CD14-positive monocyte (primary cell): ENCODE measurements at regions not wholly inside any gene's neighbourhood (a gene's known extent, or its start where the extent isn't known, plus 50 kb on each side); places are given as distances from the start of the nearest gene placed in this dataset.

ENCODE experiments used
- DNase-seq, 3 donors: peaks; one replicate each; pipeline ENCODE4 v3.0.0-alpha.2; 2011 to 2022
- H2AFZ ChIP-seq: 2 replicates; pipeline ENCODE4 v1.6.0; 2012; ENCODE audit warnings: mild to moderate bottlenecking, low read depth, low read length, inconsistent platforms; ENCODE audit not compliant: insufficient read depth, poor library complexity, severe bottlenecking
- H3K27ac ChIP-seq, 2 donors: 1 replicate in 1 of 2; 2 replicates in 1 of 2; pipeline ENCODE4 v1.5.1; 2012 to 2013; ENCODE audit warnings: low read length in 2 of 2, control low read depth in 1 of 2, inconsistent platforms in 1 of 2, low read depth in 1 of 2, mild to moderate bottlenecking in 1 of 2
- H3K27me3 ChIP-seq, 2 donors: one replicate each; pipeline versions ENCODE4 v1.6.0 to v1.6.1; 2011 to 2013; ENCODE audit warnings: low read length in 2 of 2; ENCODE audit not compliant: control insufficient read depth in 2 of 2, insufficient read depth in 2 of 2
- H3K36me3 ChIP-seq, 2 donors: replicated peaks in 1 of 2; 1 replicate in 1 of 2; 2 replicates in 1 of 2; pipeline versions ENCODE4 v1.5.1 to v1.6.1; 2012 to 2013; ENCODE audit warnings: low read length in 2 of 2, control low read depth in 1 of 2, inconsistent platforms in 1 of 2, mild to moderate bottlenecking in 1 of 2; ENCODE audit not compliant: insufficient read depth in 2 of 2, control insufficient read depth in 1 of 2
- H3K4me1 ChIP-seq, 2 donors: 1 replicate in 1 of 2; 2 replicates in 1 of 2; pipeline versions ENCODE4 v1.5.1 to v1.6.1; 2012 to 2013; ENCODE audit warnings: low read length in 2 of 2, control low read depth in 1 of 2, inconsistent platforms in 1 of 2, mild to moderate bottlenecking in 1 of 2, moderate library complexity in 1 of 2; ENCODE audit not compliant: insufficient read depth in 2 of 2, control insufficient read depth in 1 of 2
- H3K4me2 ChIP-seq: replicated peaks from 2 replicates; pipeline ENCODE3; 2012; ENCODE audit warnings: low read length, moderate library complexity, mild to moderate bottlenecking; ENCODE audit not compliant: poor library complexity, severe bottlenecking; ENCODE audit errors: extremely low read depth
- H3K4me3 ChIP-seq, 3 experiments: fragments of 200-600 bp in 1 of 3; sonication (generic) in 1 of 3; replicated peaks in 1 of 3; 1 replicate in 2 of 3; 2 replicates in 1 of 3; pipeline ENCODE4 v1.5.1; 2011 to 2013; ENCODE audit warnings: low read length in 3 of 3, mild to moderate bottlenecking in 3 of 3, control low read depth in 2 of 3, low read depth in 2 of 3, inconsistent platforms in 1 of 3, moderate library complexity in 1 of 3
- H3K79me2 ChIP-seq: 2 replicates; pipeline ENCODE4 v1.6.0; 2012; ENCODE audit warnings: mild to moderate bottlenecking, control low read depth, inconsistent platforms, low read length, moderate library complexity; ENCODE audit not compliant: insufficient read depth
- H3K9ac ChIP-seq: 2 replicates; pipeline ENCODE4 v1.6.0; 2017; ENCODE audit warnings: low read length, mild to moderate bottlenecking; ENCODE audit not compliant: insufficient read depth, poor library complexity, severe bottlenecking
- H3K9me3 ChIP-seq, 2 donors: replicated peaks in 1 of 2; 1 replicate in 1 of 2; 2 replicates in 1 of 2; pipeline versions ENCODE4 v1.5.1 to v1.6.1; 2012 to 2013; ENCODE audit warnings: low read length in 2 of 2, control low read depth in 1 of 2; ENCODE audit not compliant: control insufficient read depth in 1 of 2, insufficient read depth in 1 of 2
- H4K20me1 ChIP-seq: 2 replicates; pipeline ENCODE4 v1.6.0; 2012; ENCODE audit warnings: mild to moderate bottlenecking, low read length, control low read depth, moderate library complexity; ENCODE audit not compliant: insufficient read depth
- H3K27ac Mint-ChIP-seq, 7 donors: one replicate each; pipeline ENCODE4 v1.8.0; 2020; ENCODE audit warnings: mild to moderate bottlenecking in 7 of 7, mixed read lengths in 7 of 7, moderate library complexity in 6 of 7, inconsistent platforms in 2 of 7
- H3K27me3 Mint-ChIP-seq, 3 donors: one replicate each; pipeline ENCODE4 v1.8.0; 2021 to 2022; ENCODE audit warnings: low read depth in 3 of 3, mild to moderate bottlenecking in 3 of 3, mixed read lengths in 3 of 3, moderate library complexity in 3 of 3, inconsistent platforms in 1 of 3
- H3K36me3 Mint-ChIP-seq, 2 donors: one replicate each; pipeline ENCODE4 v1.8.0; 2020; ENCODE audit warnings: mixed read lengths in 2 of 2, inconsistent platforms in 1 of 2, mild to moderate bottlenecking in 1 of 2
- H3K4me1 Mint-ChIP-seq: one replicate; pipeline ENCODE4 v1.8.0; 2020; ENCODE audit warnings: mild to moderate bottlenecking, mixed read lengths
- H3K4me3 Mint-ChIP-seq, 2 donors: one replicate each; pipeline ENCODE4 v1.8.0; 2020; ENCODE audit warnings: mild to moderate bottlenecking in 2 of 2, mixed read lengths in 2 of 2, moderate library complexity in 1 of 2
- H3K9me3 Mint-ChIP-seq, 7 donors: one replicate each; pipeline ENCODE4 v1.8.0; 2020 to 2022; ENCODE audit warnings: mixed read lengths in 7 of 7, mild to moderate bottlenecking in 6 of 7, moderate library complexity in 6 of 7, inconsistent platforms in 2 of 7
- CTCF ChIP-seq: fragments of 200-600 bp; IDR thresholded peaks from one replicate; pipeline ENCODE4 v1.8.0; 2022; ENCODE audit warnings: antibody characterized with exemption, mild to moderate bottlenecking
- WGBS: methylation state at CpG from one replicate; pipeline ENCODE4 v1.1.5; 2013; ENCODE audit warnings: missing lambda C conversion rate; ENCODE audit not compliant: insufficient coverage; 5-methylcytosine and 5-hydroxymethylcytosine counted together
- intact Hi-C, 2 donors: fragments of 100-400 bp; cut with micrococcal nuclease; formaldehyde crosslinking; loops; one replicate each; pipeline versions ENCODE4 v1.15.0 to v1.15.1; 2023

- no peak for TF ChIP-seq CTCF
- Histone ChIP-seq H3K9ac (no peak overlapping the region), H3K4me3 (no peak overlapping the region), H3K27me3 (no peaks in the 10 kb centered on the region), H3K79me2 (no peaks in the 10 kb centered on the region), H3K36me3 (no peaks in the 10 kb centered on the region), H2AFZ (no peak overlapping the region), H4K20me1 (no peaks in the 10 kb centered on the region), H3K27ac (no peak overlapping the region), H3K4me1 (no peaks in the 10 kb centered on the region), H3K4me2 (no peak overlapping the region), H3K9me3 (peaks cover 0 to 11% of the 10 kb centered on the region in 2 donors)
- no peak for DNase-seq
- Mint-ChIP-seq H3K4me3 (no peak overlapping the region), H3K27me3 (no peaks in the 10 kb centered on the region), H3K36me3 (no peaks in the 10 kb centered on the region), H3K27ac (no peak overlapping the region), H3K9me3 (peaks cover 7 to 24% (median 18%) of the 10 kb centered on the region in 7 donors), H3K4me1 (no peaks in the 10 kb centered on the region)
- no CpG with 5 or more reads among the region's 3 CpGs for WGBS
- intact Hi-C loops: no loop called here
These were observed 62.6 kb upstream of the TSPAN5 start for GRCh38 chr4:98720871-98721480.

GRCh38 chr4:98716796-98717195 lies 58.4 kb upstream of the TSPAN5 start:
- TF ChIP-seq CTCF: no peak

More at GRCh38 chr4:98716796-98717195, 58.4 kb upstream of the TSPAN5 start:
- Histone ChIP-seq H2AFZ (no peak overlapping the region), H3K36me3 (no peaks in the 10 kb centered on the region), H3K79me2 (no peaks in the 10 kb centered on the region), H3K27ac (no peak overlapping the region), H4K20me1 (no peaks in the 10 kb centered on the region), H3K4me3 (no peak overlapping the region), H3K9ac (no peak overlapping the region), H3K9me3 (no peaks in the 10 kb centered on the region), H3K4me2 (no peak overlapping the region), H3K27me3 (no peaks in the 10 kb centered on the region), H3K4me1 (no peaks in the 10 kb centered on the region)
- H3K27ac Mint-ChIP-seq: no peak overlapping the region
- no peaks in the 10 kb centered on the region for H3K4me1 Mint-ChIP-seq
- intact Hi-C loops: no loop called here
- DNase-seq: no peak
- no peak overlapping the region for H3K4me3 Mint-ChIP-seq
- peaks cover 0 to 2% (median 0%) of the 10 kb centered on the region in 3 donors for H3K27me3 Mint-ChIP-seq
- peaks cover 0 to 6% (median 3%) of the 10 kb centered on the region in 7 donors for H3K9me3 Mint-ChIP-seq
- no peaks in the 10 kb centered on the region for H3K36me3 Mint-ChIP-seq
